ENCODE measurements at regions not wholly inside any gene's neighbourhood (a gene's known extent, or its start where the extent isn't known, plus 50 kb on each side); places are given as distances from the start of the nearest gene placed in this dataset.

- TF ChIP-seq EZH2phosphoT487 (IDR thresholded peaks at IDR 0.05; ENCODE audit: low read depth) (no peak), CTCF (IDR thresholded peaks at IDR 0.05; ENCODE audit: low read depth, low read length) (no peak)
- H3K9ac ChIP-seq (ENCODE audit: low read length), result no peak overlapping the region
Measured at GRCh38 chr1:187157115-187157514, 328.4 kb downstream of the PLA2G4A start.

GRCh38 chr1:187157552-187157951 is 328.8 kb downstream of the PLA2G4A start:
- H3K27me3 ChIP-seq (ENCODE audit: low read depth, low read length), result no peaks in the 10 kb centered on the region
- no peak overlapping the region for H3K4me2 ChIP-seq (ENCODE audit: low read length)
- peaks cover 4% of the 10 kb centered on the region for H3K36me3 ChIP-seq (replicated peaks; ENCODE audit: low read depth, low read length)
- no peak overlapping the region for H3K9ac ChIP-seq (ENCODE audit: low read length)
- H2AFZ ChIP-seq (ENCODE audit: low read depth, low read length), result no peak overlapping the region
- no peak overlapping the region for H3K4me3 ChIP-seq (ENCODE audit: low read length)
- no peak overlapping the region for H3K27ac ChIP-seq (ENCODE audit: low read length)
- H3K9me3 ChIP-seq (ENCODE audit: insufficient read depth, low read length), result peaks cover 3% of the 10 kb centered on the region; the same call in 1 of the 2 replicates
- H3K79me2 ChIP-seq (ENCODE audit: low read length), result peaks cover 7% of the 10 kb centered on the region; the same call in 1 of the 2 replicates
- TF ChIP-seq EZH2phosphoT487 (IDR thresholded peaks at IDR 0.05; ENCODE audit: low read depth) (no peak), CTCF (IDR thresholded peaks at IDR 0.05; ENCODE audit: low read depth, low read length) (no peak)
- no peaks in the 10 kb centered on the region for H4K20me1 ChIP-seq (ENCODE audit: insufficient read depth, low read length)
- H3K4me1 ChIP-seq (ENCODE audit: low read length), result no peaks in the 10 kb centered on the region

More at GRCh38 chr1:187157115-187157514, 328.4 kb downstream of the PLA2G4A start:
- Histone ChIP-seq H3K9me3 (ENCODE audit: insufficient read depth, low read length) (peaks cover 6% of the 10 kb centered on the region; the same call in 1 of the 2 replicates), H3K27ac (ENCODE audit: low read length) (no peak overlapping the region), H3K4me3 (ENCODE audit: low read length) (no peak overlapping the region), H2AFZ (ENCODE audit: low read depth, low read length) (no peak overlapping the region), H4K20me1 (ENCODE audit: insufficient read depth, low read length) (no peaks in the 10 kb centered on the region), H3K4me2 (ENCODE audit: low read length) (no peak overlapping the region), H3K36me3 (replicated peaks; ENCODE audit: low read depth, low read length) (peaks cover 7% of the 10 kb centered on the region), H3K79me2 (ENCODE audit: low read length) (peaks cover 7% of the 10 kb centered on the region; the same call in 1 of the 2 replicates), H3K27me3 (ENCODE audit: low read depth, low read length) (no peaks in the 10 kb centered on the region), H3K4me1 (ENCODE audit: low read length) (no peaks in the 10 kb centered on the region)

GRCh38 chr1:187167555-187167954 is 338.8 kb downstream of the PLA2G4A start:
- H2AFZ ChIP-seq (ENCODE audit: low read depth, low read length), result no peak overlapping the region
- H3K9me3 ChIP-seq (ENCODE audit: insufficient read depth, low read length), result no peaks in the 10 kb centered on the region; the same call in 1 of the 2 replicates
- no peak overlapping the region for H3K9ac ChIP-seq (ENCODE audit: low read length)
- H3K4me3 ChIP-seq (ENCODE audit: low read length), result no peak overlapping the region
- peaks cover 2% of the 10 kb centered on the region for H3K36me3 ChIP-seq (replicated peaks; ENCODE audit: low read depth, low read length)
- H3K4me1 ChIP-seq (ENCODE audit: low read length), result peaks cover 8% of the 10 kb centered on the region
- no peak overlapping the region for H3K27ac ChIP-seq (ENCODE audit: low read length)
- H3K4me2 ChIP-seq (ENCODE audit: low read length), result no peak overlapping the region
- TF ChIP-seq CTCF (IDR thresholded peaks at IDR 0.05; ENCODE audit: low read depth, low read length) (no peak), EZH2phosphoT487 (IDR thresholded peaks at IDR 0.05; ENCODE audit: low read depth) (no peak)
- H4K20me1 ChIP-seq (ENCODE audit: insufficient read depth, low read length), result no peaks in the 10 kb centered on the region
- H3K79me2 ChIP-seq (ENCODE audit: low read length), result no peaks in the 10 kb centered on the region
- no peaks in the 10 kb centered on the region for H3K27me3 ChIP-seq (ENCODE audit: low read depth, low read length)

- Histone ChIP-seq H3K27ac (ENCODE audit: low read length) (no peak overlapping the region), H3K9me3 (ENCODE audit: insufficient read depth, low read length) (no peaks in the 10 kb centered on the region; the same call in 1 of the 2 replicates), H3K4me2 (ENCODE audit: low read length) (no peak overlapping the region), H3K36me3 (replicated peaks; ENCODE audit: low read depth, low read length) (peaks cover 2% of the 10 kb centered on the region), H2AFZ (ENCODE audit: low read depth, low read length) (no peak overlapping the region), H3K27me3 (ENCODE audit: low read depth, low read length) (no peaks in the 10 kb centered on the region), H3K4me3 (ENCODE audit: low read length) (no peak overlapping the region), H3K4me1 (ENCODE audit: low read length) (peaks cover under 1% of the 10 kb centered on the region; the same call in 1 of the 2 replicates), H3K79me2 (ENCODE audit: low read length) (no peaks in the 10 kb centered on the region), H4K20me1 (ENCODE audit: insufficient read depth, low read length) (no peaks in the 10 kb centered on the region), H3K9ac (ENCODE audit: low read length) (no peak overlapping the region)
- TF ChIP-seq CTCF (IDR thresholded peaks at IDR 0.05; ENCODE audit: low read depth, low read length) (no peak), EZH2phosphoT487 (IDR thresholded peaks at IDR 0.05; ENCODE audit: low read depth) (no peak)
Measured at GRCh38 chr1:187168297-187168696, 339.5 kb downstream of the PLA2G4A start.

Data from OCI-LY3 (cell line).